B cell (primary cell): ENCODE measurements at regions not wholly inside any gene's neighbourhood (a gene's known extent, or its start where the extent isn't known, plus 50 kb on each side); places are given as distances from the start of the nearest gene placed in this dataset.

Source experiments
- ATAC-seq: fragments of 200-7000 bp; cut with Tn5 transposase; one replicate; pipeline ENCODE4 v1.10.0; 2021; ENCODE audit warnings: low read depth, mild to moderate bottlenecking, moderate number of reproducible peaks, moderate library complexity
- CTCF ChIA-PET: fragments of 350-600 bp; sonication (Branson Sonifier 250); formaldehyde crosslinking; loops from one replicate; lab custom pipeline; 2021; ENCODE audit warnings: antibody characterized with exemption, inconsistent platforms; lab: Charles Lee
- POLR2A ChIA-PET: fragments of 350-600 bp; sonication (Branson Sonifier 250); formaldehyde crosslinking; loops from one replicate; lab custom pipeline; 2021; ENCODE audit warnings: antibody characterized with exemption; lab: Charles Lee
- DNase-seq: peaks from one replicate; pipeline ENCODE4 v3.0.0; 2013
- H2AFZ ChIP-seq: 2 replicates; pipeline ENCODE4 v1.6.1; 2012; ENCODE audit warnings: mild to moderate bottlenecking, low read depth, low read length; ENCODE audit not compliant: insufficient read depth, poor library complexity, severe bottlenecking
- H3K27ac ChIP-seq, 2 donors: 1 replicate in 1 of 2; 2 replicates in 1 of 2; pipeline ENCODE4 v1.5.1; 2012 to 2013; ENCODE audit warnings: low read length in 2 of 2, mild to moderate bottlenecking in 2 of 2, moderate library complexity in 1 of 2
- H3K27me3 ChIP-seq, 4 experiments: fragments of 200-600 bp in 1 of 4; sonication (generic) in 1 of 4; replicated peaks in 1 of 4; 1 replicate in 2 of 4; 2 replicates in 2 of 4; pipeline versions ENCODE4 v1.6.1 to v1.7.0; 2013 to 2016; ENCODE audit warnings: low read length in 3 of 4, mild to moderate bottlenecking in 2 of 4, mixed read lengths in 1 of 4, moderate library complexity in 1 of 4; ENCODE audit not compliant: insufficient read depth in 4 of 4, control insufficient read depth in 3 of 4; ENCODE audit errors: control extremely low read depth in 1 of 4
- H3K36me3 ChIP-seq, 2 experiments: replicated peaks in 1 of 2; 1 replicate in 1 of 2; 2 replicates in 1 of 2; pipeline versions ENCODE4 v1.6.1 to v1.7.1; 2013; ENCODE audit warnings: low read length in 1 of 2; ENCODE audit not compliant: insufficient read depth in 2 of 2, control insufficient read depth in 1 of 2; ENCODE audit errors: control extremely low read depth in 1 of 2, extremely low read depth in 1 of 2
- H3K4me1 ChIP-seq, 2 donors: fragments of 200-600 bp in 1 of 2; sonication (generic) in 1 of 2; 1 replicate in 1 of 2; 2 replicates in 1 of 2; pipeline versions ENCODE4 v1.5.1 to v1.6.1; 2013 to 2017; ENCODE audit warnings: low read length in 2 of 2; ENCODE audit not compliant: control insufficient read depth in 2 of 2, insufficient read depth in 2 of 2
- H3K4me2 ChIP-seq: replicated peaks from 2 replicates; pipeline ENCODE3; 2012; ENCODE audit warnings: mild to moderate bottlenecking, low read depth, low read length; ENCODE audit not compliant: poor library complexity, severe bottlenecking
- H3K4me3 ChIP-seq, 5 experiments: fragments of 200-600 bp in 1 of 5; sonication (generic) in 1 of 5; 1 replicate in 3 of 5; 2 replicates in 2 of 5; pipeline versions ENCODE4 v1.5.1 to v1.7.0; 2011 to 2016; ENCODE audit warnings: low read length in 4 of 5, mild to moderate bottlenecking in 4 of 5, low read depth in 2 of 5, control low read depth in 1 of 5, moderate library complexity in 1 of 5; ENCODE audit not compliant: insufficient read depth in 1 of 5; ENCODE audit errors: control extremely low read depth in 1 of 5, extremely low read depth in 1 of 5
- H3K79me2 ChIP-seq: fragments of 200-600 bp; sonication (generic); one replicate; pipeline ENCODE4 v1.6.0; 2016; ENCODE audit warnings: low read length; ENCODE audit not compliant: control insufficient read depth, insufficient read depth
- H3K9ac ChIP-seq: fragments of 200-600 bp; sonication (generic); 2 replicates; pipeline ENCODE4 v1.6.1; 2017; ENCODE audit warnings: mild to moderate bottlenecking, low read length, moderate library complexity
- H3K9me3 ChIP-seq, 3 donors: one replicate each; pipeline versions ENCODE4 v1.6.1 to v1.7.1; 2013; ENCODE audit warnings: low read length in 2 of 3; ENCODE audit not compliant: control insufficient read depth in 2 of 3, insufficient read depth in 1 of 3; ENCODE audit errors: control extremely low read depth in 1 of 3
- H4K20me1 ChIP-seq: 2 replicates; pipeline ENCODE4 v1.6.0; 2012; ENCODE audit warnings: mild to moderate bottlenecking, low read length; ENCODE audit not compliant: insufficient read depth, control insufficient read depth, poor library complexity, severe bottlenecking
- H3K27ac Mint-ChIP-seq: one replicate; pipeline ENCODE4 v1.8.0; 2021; ENCODE audit warnings: mixed read lengths
- H3K27me3 Mint-ChIP-seq: one replicate; pipeline ENCODE4 v1.8.0; 2021; ENCODE audit warnings: mixed read lengths
- H3K4me1 Mint-ChIP-seq: one replicate; pipeline ENCODE4 v1.8.0; 2021; ENCODE audit warnings: mixed read lengths
- H3K4me3 Mint-ChIP-seq: one replicate; pipeline ENCODE4 v1.8.0; 2021; ENCODE audit warnings: mixed read lengths
- H3K9me3 Mint-ChIP-seq: one replicate; pipeline ENCODE4 v1.8.0; 2022; ENCODE audit warnings: mixed read lengths; ENCODE audit not compliant: insufficient read depth
- EZH2 ChIP-seq: IDR thresholded peaks from 2 replicates; pipeline ENCODE4 v1.6.1; 2012; ENCODE audit warnings: borderline replicate concordance, low read depth, mild to moderate bottlenecking, moderate library complexity, low read length; ENCODE audit not compliant: insufficient read depth, poor library complexity, severe bottlenecking
- WGBS: methylation state at CpG from one replicate; pipeline ENCODE4 v1.1.5; 2013; ENCODE audit warnings: missing lambda C conversion rate; ENCODE audit not compliant: insufficient coverage; 5-methylcytosine and 5-hydroxymethylcytosine counted together
- intact Hi-C: fragments of 100-400 bp; cut with micrococcal nuclease; formaldehyde crosslinking; loops from one replicate; pipeline ENCODE4 v1.10.0; 2022
- TF ChIP-seq, protein P1 (sequence below): fragments of 200-600 bp; IDR thresholded peaks from one replicate; pipeline ENCODE4 v1.8.0; 2022; ENCODE audit warnings: antibody characterized with exemption, mild to moderate bottlenecking

DNA sequence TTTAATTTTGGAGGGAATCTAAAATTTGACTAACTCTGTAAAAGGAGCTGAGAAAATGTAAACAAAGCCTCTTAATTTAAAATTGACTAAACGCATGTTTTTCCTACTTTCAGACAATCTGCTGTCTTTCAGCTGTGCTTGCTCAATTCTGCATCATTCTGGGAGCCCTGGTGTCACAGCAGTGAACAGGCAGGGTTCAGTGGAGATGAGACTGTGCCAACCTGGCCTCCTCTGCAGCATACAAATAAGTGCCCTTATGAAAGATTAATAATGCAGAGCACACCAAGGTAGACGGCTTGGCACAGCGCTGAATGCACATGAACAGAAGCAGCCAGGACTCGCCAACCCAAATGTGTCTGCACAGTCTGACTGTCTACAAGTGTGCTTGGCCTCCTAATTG is 222.0 kb upstream of the CHAC2 start:
- Mint-ChIP-seq H3K9me3 (peaks cover 4% of the 10 kb centered on the region), H3K27ac (no peak overlapping the region), H3K27me3 (peaks cover 11% of the 10 kb centered on the region), H3K4me1 (no peaks in the 10 kb centered on the region), H3K4me3 (no peak overlapping the region)
- Histone ChIP-seq H3K4me2 (no peak overlapping the region), H3K36me3 (no peaks in the 10 kb centered on the region), H2AFZ (no peak overlapping the region), H3K27me3 (no peaks in the 10 kb centered on the region), H3K9me3 (peaks cover 0 to 2% (median 0%) of the 10 kb centered on the region in 3 donors), H3K79me2 (no peaks in the 10 kb centered on the region), H3K27ac (no peak overlapping the region), H3K4me3 (no peak overlapping the region), H3K4me1 (no peaks in the 10 kb centered on the region), H4K20me1 (no peaks in the 10 kb centered on the region), H3K9ac (no peak overlapping the region)
- no peak for TF ChIP-seq EZH2
- TF ChIP-seq, protein P1, sequence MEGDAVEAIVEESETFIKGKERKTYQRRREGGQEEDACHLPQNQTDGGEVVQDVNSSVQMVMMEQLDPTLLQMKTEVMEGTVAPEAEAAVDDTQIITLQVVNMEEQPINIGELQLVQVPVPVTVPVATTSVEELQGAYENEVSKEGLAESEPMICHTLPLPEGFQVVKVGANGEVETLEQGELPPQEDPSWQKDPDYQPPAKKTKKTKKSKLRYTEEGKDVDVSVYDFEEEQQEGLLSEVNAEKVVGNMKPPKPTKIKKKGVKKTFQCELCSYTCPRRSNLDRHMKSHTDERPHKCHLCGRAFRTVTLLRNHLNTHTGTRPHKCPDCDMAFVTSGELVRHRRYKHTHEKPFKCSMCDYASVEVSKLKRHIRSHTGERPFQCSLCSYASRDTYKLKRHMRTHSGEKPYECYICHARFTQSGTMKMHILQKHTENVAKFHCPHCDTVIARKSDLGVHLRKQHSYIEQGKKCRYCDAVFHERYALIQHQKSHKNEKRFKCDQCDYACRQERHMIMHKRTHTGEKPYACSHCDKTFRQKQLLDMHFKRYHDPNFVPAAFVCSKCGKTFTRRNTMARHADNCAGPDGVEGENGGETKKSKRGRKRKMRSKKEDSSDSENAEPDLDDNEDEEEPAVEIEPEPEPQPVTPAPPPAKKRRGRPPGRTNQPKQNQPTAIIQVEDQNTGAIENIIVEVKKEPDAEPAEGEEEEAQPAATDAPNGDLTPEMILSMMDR, result no peak
- CTCF ChIA-PET, result no interaction called here
- 98% methylated on average over 3 of the region's 4 CpGs for WGBS
- intact Hi-C loops, result no loop called here
- no peak for DNase-seq
- POLR2A ChIA-PET, result no interaction called here
- ATAC-seq, result no peak

DNA sequence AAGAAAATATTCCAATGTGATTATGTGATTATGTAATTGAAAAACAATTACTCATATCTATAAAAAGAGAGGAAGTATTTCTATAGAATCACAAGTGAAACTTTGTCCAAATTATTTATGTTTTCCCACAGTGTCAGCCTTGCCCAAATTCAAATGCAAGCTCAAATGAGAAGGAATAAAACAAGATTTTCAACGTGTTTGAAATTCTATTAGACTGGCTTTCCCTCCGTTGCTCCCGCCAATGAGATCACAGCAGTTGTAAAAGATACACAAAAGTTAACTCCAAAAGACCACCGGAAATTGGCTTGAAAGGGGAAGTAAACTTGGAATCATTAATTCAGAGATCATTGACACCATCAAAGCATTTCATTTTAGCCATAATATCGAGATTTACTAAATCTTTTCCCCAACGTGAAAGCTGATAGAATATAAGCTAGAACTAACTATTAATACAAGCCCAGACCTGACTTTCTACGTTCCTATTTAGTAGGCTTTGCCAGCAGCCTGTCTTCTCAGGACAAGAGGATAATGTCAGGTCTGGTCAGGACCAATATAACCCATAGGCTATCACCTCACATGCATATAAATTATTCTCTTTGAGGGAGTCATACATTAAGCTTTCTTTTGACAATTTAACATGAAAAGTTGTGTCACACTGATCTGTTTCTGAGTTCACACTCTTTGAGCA is 222.6 kb upstream of the CHAC2 start:
- TF ChIP-seq, protein P1, result no peak
- TF ChIP-seq EZH2, result no peak
- no peaks in the 10 kb centered on the region for H3K79me2 ChIP-seq
- H3K9me3 ChIP-seq, result peaks cover 0 to 2% (median 0%) of the 10 kb centered on the region in 3 donors
- ATAC-seq (no peak), DNase-seq (no peak)
- intact Hi-C loops, result no loop called here
- no peak overlapping the region for H2AFZ ChIP-seq
- no peaks in the 10 kb centered on the region for H3K4me1 Mint-ChIP-seq
- H3K27me3 ChIP-seq, result no peaks in the 10 kb centered on the region
- H3K27ac ChIP-seq, result no peak overlapping the region
- no peaks in the 10 kb centered on the region for H3K4me1 ChIP-seq
- H3K27me3 Mint-ChIP-seq, result peaks cover 11% of the 10 kb centered on the region
- no peak overlapping the region for H3K9ac ChIP-seq
- H3K27ac Mint-ChIP-seq, result no peak overlapping the region
- CTCF ChIA-PET, result no interaction called here
- H3K36me3 ChIP-seq, result no peaks in the 10 kb centered on the region
- H3K4me3 ChIP-seq, result no peak overlapping the region
- POLR2A ChIA-PET, result no interaction called here
- no peaks in the 10 kb centered on the region for H4K20me1 ChIP-seq
- peaks cover 4% of the 10 kb centered on the region for H3K9me3 Mint-ChIP-seq
- no peak overlapping the region for H3K4me2 ChIP-seq
- 80% methylated on average over 2 of the region's 7 CpGs for WGBS
- H3K4me3 Mint-ChIP-seq, result no peak overlapping the region
